PC-3 (cell line): ENCODE measurements at regions not wholly inside any gene's neighbourhood (a gene's known extent, or its start where the extent isn't known, plus 50 kb on each side); places are given as distances from the start of the nearest gene placed in this dataset.

ENCODE experiments used
- ATAC-seq: fragments of 200-7000 bp; cut with Tn5 transposase; 2 replicates; pipeline ENCODE4 v1.9.1; 2020; ENCODE audit warnings: mild to moderate bottlenecking, moderate library complexity
- BruUV-seq: library from RNA; stranded (reverse); fragments of 400-500 nt; replicated peaks from 2 replicates; lab custom pipeline; 2021; lab: Mats Ljungman, UMichigan
- CTCF ChIA-PET: fragments of 300-600 bp; sonication (Branson Sonifier 250); formaldehyde crosslinking; loops from one replicate; lab custom pipeline; 2022; ENCODE audit warnings: antibody characterized with exemption; lab: Charles Lee
- POLR2A ChIA-PET: fragments of 300-600 bp; sonication (Branson Sonifier 250); formaldehyde crosslinking; loops from one replicate; lab custom pipeline; 2022; ENCODE audit warnings: antibody characterized with exemption; ENCODE audit not compliant: unreplicated experiment; lab: Charles Lee
- DNase-seq: peaks from one replicate; pipeline ENCODE4 v3.0.0-alpha.2; 2015
- H2AFZ ChIP-seq: fragments of 300-600 bp; sonication (generic); 2 replicates; pipeline ENCODE4 v1.6.0; 2016; ENCODE audit warnings: antibody characterized with exemption, low read length
- H3F3A ChIP-seq: fragments of 300-600 bp; sonication (generic); one replicate; pipeline ENCODE4 v1.6.0; 2017; ENCODE audit warnings: antibody characterized with exemption, low read length, control low read depth, mild to moderate bottlenecking; ENCODE audit not compliant: unreplicated experiment
- H3K27ac ChIP-seq: fragments of 300-600 bp; sonication (generic); 2 replicates; pipeline ENCODE4 v1.5.1; 2016; ENCODE audit warnings: mild to moderate bottlenecking, low read length
- H3K27me3 ChIP-seq: fragments of 300-600 bp; sonication (generic); 2 replicates; pipeline ENCODE4 v1.6.1; 2016; ENCODE audit warnings: low read length, mixed read lengths
- H3K36me3 ChIP-seq: fragments of 300-600 bp; sonication (generic); 2 replicates; pipeline ENCODE4 v1.6.1; 2016; ENCODE audit warnings: low read depth, mixed run types, low read length, mixed read lengths
- H3K4me1 ChIP-seq: fragments of 300-600 bp; sonication (generic); 2 replicates; pipeline ENCODE4 v1.5.1; 2016; ENCODE audit warnings: low read length; ENCODE audit not compliant: insufficient read depth
- H3K4me2 ChIP-seq: fragments of 300-600 bp; sonication (generic); 2 replicates; pipeline ENCODE4 v1.6.0; 2016; ENCODE audit warnings: low read length
- H3K4me3 ChIP-seq: fragments of 300-600 bp; sonication (generic); 2 replicates; pipeline ENCODE4 v1.5.1; 2016; ENCODE audit warnings: mild to moderate bottlenecking, low read length, mixed read lengths
- H3K79me2 ChIP-seq: fragments of 300-600 bp; sonication (generic); 2 replicates; pipeline ENCODE4 v1.6.1; 2017; ENCODE audit warnings: low read length, mixed read lengths
- H3K9ac ChIP-seq: fragments of 300-600 bp; sonication (generic); 2 replicates; pipeline ENCODE4 v1.6.0; 2016; ENCODE audit warnings: mild to moderate bottlenecking, low read length
- H3K9me2 ChIP-seq: fragments of 300-600 bp; sonication (generic); replicated peaks from 2 replicates; pipeline ENCODE4 v1.6.1; 2016; ENCODE audit warnings: mixed run types, low read length, mixed read lengths
- H3K9me3 ChIP-seq: fragments of 300-600 bp; sonication (generic); 2 replicates; pipeline ENCODE4 v1.6.1; 2016; ENCODE audit warnings: low read length, mixed read lengths
- H4K20me1 ChIP-seq: fragments of 300-600 bp; sonication (generic); 2 replicates; pipeline ENCODE4 v1.6.1; 2016; ENCODE audit warnings: low read length, mixed read lengths
- CTCF ChIP-seq: fragments of 300-600 bp; sonication (generic); conservative IDR thresholded peaks from 2 replicates; pipeline ENCODE4 v1.5.1; 2017; ENCODE audit warnings: antibody characterized with exemption, low read depth, mild to moderate bottlenecking, low read length
- EZH2 ChIP-seq: fragments of 300-600 bp; sonication (generic); IDR thresholded peaks from one replicate; pipeline ENCODE4 v1.6.1; 2017; ENCODE audit warnings: antibody characterized with exemption, mild to moderate bottlenecking, low read length; ENCODE audit not compliant: unreplicated experiment
- EZH2phosphoT487 ChIP-seq: fragments of 300-600 bp; sonication (generic); IDR thresholded peaks from 2 replicates; pipeline ENCODE4 v1.6.1; 2018; ENCODE audit warnings: mild to moderate bottlenecking, antibody characterized with exemption, low read length, borderline replicate concordance
- intact Hi-C: fragments of 100-400 bp; cut with micrococcal nuclease; formaldehyde crosslinking; loops from 2 replicates; pipeline ENCODE4 v1.9.0; 2023

- CTCF ChIA-PET: no interaction called here
- Histone ChIP-seq H3K9me2 (no peaks in the 10 kb centered on the region), H3K9ac (no peak overlapping the region)
Measured at GRCh38 chr4:187491286-187491685, 504.3 kb upstream of the ZFP42 start.

DNA sequence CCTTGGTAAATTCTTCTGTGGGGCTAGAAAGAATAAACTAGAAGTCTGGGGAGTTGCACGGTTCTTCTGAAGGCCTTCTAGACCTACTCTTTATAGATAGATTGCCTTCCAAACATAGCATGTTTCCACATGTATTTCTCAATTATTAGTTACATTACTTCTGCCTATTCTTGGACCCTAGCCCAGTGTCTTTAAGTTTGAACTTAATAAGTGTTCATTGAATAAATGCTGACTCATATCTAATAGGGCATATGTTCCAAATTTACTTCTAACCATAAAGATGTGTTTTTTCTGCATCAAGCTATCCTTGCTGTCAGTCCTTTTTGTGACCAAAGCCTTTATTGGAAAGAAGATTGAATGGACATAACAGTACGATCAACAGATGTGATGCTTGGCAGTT lies 503.6 kb upstream of the ZFP42 start:
- Histone ChIP-seq H3K4me1 (no peaks in the 10 kb centered on the region), H3K27ac (no peak overlapping the region), H3K9me3 (no peaks in the 10 kb centered on the region), H3K4me2 (no peak overlapping the region), H3F3A (no peaks in the 10 kb centered on the region), H4K20me1 (no peaks in the 10 kb centered on the region), H3K27me3 (no peaks in the 10 kb centered on the region), H3K36me3 (no peaks in the 10 kb centered on the region), H3K9me2 (no peaks in the 10 kb centered on the region), H3K4me3 (no peak overlapping the region), H3K79me2 (no peaks in the 10 kb centered on the region), H3K9ac (no peak overlapping the region), H2AFZ (no peak overlapping the region)
- ChIA-PET POLR2A (no interaction called here), CTCF (no interaction called here)
- TF ChIP-seq CTCF (no peak), EZH2 (no peak), EZH2phosphoT487 (no peak)
- no TSS peak for BruUV-seq
- ATAC-seq: no peak
- intact Hi-C loops: no loop called here
- DNase-seq: no peak

More at GRCh38 chr4:187491286-187491685, 504.3 kb upstream of the ZFP42 start:
- no peaks in the 10 kb centered on the region for H3F3A ChIP-seq
- no peak overlapping the region for H2AFZ ChIP-seq
- DNase-seq: no peak
- H3K9me3 ChIP-seq: no peaks in the 10 kb centered on the region
- no peak overlapping the region for H3K4me2 ChIP-seq
- intact Hi-C loops: no loop called here
- H3K4me1 ChIP-seq: no peaks in the 10 kb centered on the region
- H4K20me1 ChIP-seq: no peaks in the 10 kb centered on the region
- BruUV-seq: no TSS peak
- POLR2A ChIA-PET: no interaction called here
- no peaks in the 10 kb centered on the region for H3K27me3 ChIP-seq
- H3K79me2 ChIP-seq: no peaks in the 10 kb centered on the region
- no peak for ATAC-seq
- H3K36me3 ChIP-seq: no peaks in the 10 kb centered on the region
- H3K27ac ChIP-seq: no peak overlapping the region
- no peak for TF ChIP-seq EZH2
- TF ChIP-seq EZH2phosphoT487: no peak
- no peak for TF ChIP-seq CTCF
- H3K4me3 ChIP-seq: no peak overlapping the region

DNA sequence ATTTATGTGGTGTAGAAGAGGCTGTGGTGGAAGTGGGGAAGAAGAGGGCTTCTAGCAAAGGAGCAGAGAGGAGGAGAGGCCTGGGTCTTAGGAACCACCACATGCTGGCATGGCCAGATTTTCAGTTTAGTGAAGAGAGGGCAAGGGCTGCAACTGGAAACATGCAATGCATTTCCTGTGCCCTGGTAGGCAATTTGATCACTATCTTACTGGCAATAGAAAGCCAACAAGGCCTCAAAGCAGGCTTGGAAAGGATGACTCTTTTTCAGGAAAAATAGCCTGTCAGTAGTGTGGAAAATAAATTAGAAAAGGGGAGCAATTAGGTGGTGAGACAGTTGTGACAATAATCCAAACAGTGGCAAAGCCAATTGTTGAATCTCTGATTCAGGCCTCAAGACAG lies 501.9 kb upstream of the ZFP42 start:
- H3K9ac ChIP-seq: no peak overlapping the region
- no peaks in the 10 kb centered on the region for H3K4me1 ChIP-seq
- no peak overlapping the region for H3K27ac ChIP-seq
- no peaks in the 10 kb centered on the region for H3K79me2 ChIP-seq
- H3F3A ChIP-seq: no peaks in the 10 kb centered on the region
- no peak overlapping the region for H3K4me3 ChIP-seq
- ChIA-PET POLR2A (no interaction called here), CTCF (no interaction called here)
- H3K9me3 ChIP-seq: no peaks in the 10 kb centered on the region
- no peak overlapping the region for H2AFZ ChIP-seq
- intact Hi-C loops: no loop called here
- H3K36me3 ChIP-seq: no peaks in the 10 kb centered on the region
- no peaks in the 10 kb centered on the region for H4K20me1 ChIP-seq
- no peak overlapping the region for H3K4me2 ChIP-seq
- no peak for DNase-seq
- no peak for ATAC-seq
- no TSS peak for BruUV-seq
- H3K9me2 ChIP-seq: no peaks in the 10 kb centered on the region
- H3K27me3 ChIP-seq: no peaks in the 10 kb centered on the region
- TF ChIP-seq EZH2: no peak
